Pancreas (tissue), 10 donors: ENCODE measurements at regions not wholly inside any gene's neighbourhood (a gene's known extent, or its start where the extent isn't known, plus 50 kb on each side); places are given as distances from the start of the nearest gene placed in this dataset.

Experiments
- ATAC-seq, 4 donors: fragments of 200-7000 bp; cut with Tn5 transposase; one replicate each; pipeline versions ENCODE4 v1.8.0 to v1.9.1; 2020; ENCODE audit warnings: mild to moderate bottlenecking in 4 of 4, moderate library complexity in 4 of 4
- DNase-seq, 6 donors: peaks; one replicate each; pipeline ENCODE4 v3.0.0-alpha.2; 2020
- FAIRE-seq: peaks from 2 replicates; lab custom pipeline; 2012; peaks lifted over from hg19 to GRCh38; lab: Jason Lieb, UNC
- H3K27ac ChIP-seq, 4 donors: fragments of 200-600 bp; sonication (generic); 1 replicate in 3 of 4; 2 replicates in 1 of 4; pipeline versions ENCODE4 v1.5.0 to v1.8.0; 2020
- H3K27me3 ChIP-seq, 4 donors: fragments of 200-600 bp; one replicate each; pipeline ENCODE4 v1.8.0; 2021
- H3K36me3 ChIP-seq, 3 donors: fragments of 200-600 bp; sonication (generic) in 1 of 3; one replicate each; pipeline versions ENCODE4 v1.5.0 to v1.8.0; 2020 to 2021
- H3K4me1 ChIP-seq, 3 donors: fragments of 200-600 bp; one replicate each; pipeline ENCODE4 v1.8.0; 2021
- H3K4me3 ChIP-seq, 4 donors: fragments of 200-600 bp; sonication (generic) in 2 of 4; one replicate each; pipeline versions ENCODE4 v1.5.0 to v1.8.0; 2020 to 2021
- H3K9me3 ChIP-seq, 4 donors: fragments of 200-600 bp; one replicate each; pipeline ENCODE4 v1.8.0; 2021
- WGBS, 2 donors: extraction: QIAGEN DNeasy Blood & Tissue Kit; methylation state at CpG; one replicate each; pipeline ENCODE4 v1.1.7; 2013; 5-methylcytosine and 5-hydroxymethylcytosine counted together
- intact Hi-C, 3 donors: fragments of 100-400 bp; cut with DNase I; formaldehyde crosslinking; loops; one replicate each; pipeline versions ENCODE4 v1.11.1 to v1.14.2; 2022
- TF ChIP-seq, protein P1 (sequence below), 4 donors: fragments of 200-600 bp; sonication (generic) in 3 of 4; IDR thresholded peaks; one replicate each; pipeline versions ENCODE4 v1.5.0 to v1.8.0; 2021; ENCODE audit warnings: antibody characterized with exemption in 4 of 4
- donor health status: healthy with polysubstance abuse.
- donor health status: DM: no; HTN: no; CAD: no; lungs with moderate emphysema.
- donor health status: DM: no; HTN: no; CAD: no.
- donor health status: control.
- donor health status: control.
- donor health status: Bipolar disorder and iron deficiency.
- donor health status: DM: yes; HTN: yes; CAD: no.
- donor health status: DM: no; HTN: no; CAD: no.
- donor health status: DM: no; HTN: no; CAD: no.
- donor health status: DM: yes; HTN: yes; CAD: no.

- 37 to 45% methylated on average over 1 of the region's 1 CpG for WGBS, 2 donors
- ATAC-seq (no peak), DNase-seq (no peak), FAIRE-seq (no peak)
- TF ChIP-seq, protein P1, sequence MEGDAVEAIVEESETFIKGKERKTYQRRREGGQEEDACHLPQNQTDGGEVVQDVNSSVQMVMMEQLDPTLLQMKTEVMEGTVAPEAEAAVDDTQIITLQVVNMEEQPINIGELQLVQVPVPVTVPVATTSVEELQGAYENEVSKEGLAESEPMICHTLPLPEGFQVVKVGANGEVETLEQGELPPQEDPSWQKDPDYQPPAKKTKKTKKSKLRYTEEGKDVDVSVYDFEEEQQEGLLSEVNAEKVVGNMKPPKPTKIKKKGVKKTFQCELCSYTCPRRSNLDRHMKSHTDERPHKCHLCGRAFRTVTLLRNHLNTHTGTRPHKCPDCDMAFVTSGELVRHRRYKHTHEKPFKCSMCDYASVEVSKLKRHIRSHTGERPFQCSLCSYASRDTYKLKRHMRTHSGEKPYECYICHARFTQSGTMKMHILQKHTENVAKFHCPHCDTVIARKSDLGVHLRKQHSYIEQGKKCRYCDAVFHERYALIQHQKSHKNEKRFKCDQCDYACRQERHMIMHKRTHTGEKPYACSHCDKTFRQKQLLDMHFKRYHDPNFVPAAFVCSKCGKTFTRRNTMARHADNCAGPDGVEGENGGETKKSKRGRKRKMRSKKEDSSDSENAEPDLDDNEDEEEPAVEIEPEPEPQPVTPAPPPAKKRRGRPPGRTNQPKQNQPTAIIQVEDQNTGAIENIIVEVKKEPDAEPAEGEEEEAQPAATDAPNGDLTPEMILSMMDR (IDR thresholded peaks at IDR 0.05) = no peak
- Histone ChIP-seq H3K4me3 (no peak overlapping the region), H3K27me3 (no peaks in the 10 kb centered on the region), H3K4me1 (no peaks in the 10 kb centered on the region), H3K36me3 (no peaks in the 10 kb centered on the region), H3K27ac (no peak overlapping the region), H3K9me3 (no peaks in the 10 kb centered on the region)
- intact Hi-C loops = no loop called here
Measured at GRCh38 chr12:60308366-60308991, 712.6 kb downstream of the SLC16A7 start.

GRCh38 chr12:60311940-60312339 lies 716.1 kb downstream of the SLC16A7 start:
- DNase-seq (no peak), ATAC-seq (no peak), FAIRE-seq (no peak)
- intact Hi-C loops = no loop called here
- Histone ChIP-seq H3K27ac (no peak overlapping the region), H3K4me1 (no peaks in the 10 kb centered on the region), H3K27me3 (no peaks in the 10 kb centered on the region), H3K4me3 (no peak overlapping the region), H3K36me3 (no peaks in the 10 kb centered on the region), H3K9me3 (no peaks in the 10 kb centered on the region)
- TF ChIP-seq, protein P1 (IDR thresholded peaks at IDR 0.05) = no peak
- WGBS, 2 donors = 83 to 88% methylated on average over 2 of the region's 2 CpGs

- no peak overlapping the region for H3K4me3 ChIP-seq
- no peaks in the 10 kb centered on the region for H3K27me3 ChIP-seq
- no peak for ATAC-seq
- intact Hi-C loops = no loop called here
- no peaks in the 10 kb centered on the region for H3K36me3 ChIP-seq
- H3K4me1 ChIP-seq = no peaks in the 10 kb centered on the region
- no peaks in the 10 kb centered on the region for H3K9me3 ChIP-seq
- TF ChIP-seq, protein P1 (IDR thresholded peaks at IDR 0.05) = no peak
- no peak overlapping the region for H3K27ac ChIP-seq
- no peak for DNase-seq
- 76 to 95% methylated on average over 1 of the region's 1 CpG for WGBS, 2 donors
- FAIRE-seq = no peak
Measured at GRCh38 chr12:60317361-60317760, 721.5 kb downstream of the SLC16A7 start.

DNA sequence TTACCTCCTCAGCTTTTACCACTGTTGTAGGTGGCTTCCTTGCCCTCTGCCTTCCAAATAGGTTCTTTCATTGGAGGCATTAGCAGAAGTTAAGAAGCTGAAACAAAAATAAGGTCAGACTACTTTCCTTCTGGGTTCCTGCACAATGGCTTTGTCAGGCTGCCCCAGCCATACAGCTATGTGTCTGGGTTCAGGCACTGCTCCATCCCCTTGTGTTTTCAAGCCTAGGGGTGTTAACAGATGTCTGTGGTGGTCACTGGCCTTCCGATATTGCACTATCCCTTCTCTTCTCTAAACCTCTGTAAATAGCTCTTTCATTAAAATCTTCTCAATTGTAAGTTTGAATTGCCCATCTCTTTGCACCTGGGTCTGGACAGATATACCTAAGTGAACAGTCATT lies 728.9 kb downstream of the SLC16A7 start:
- 78 to 91% methylated on average over 1 of the region's 1 CpG for WGBS, 2 donors
- intact Hi-C loops = no loop called here
- ATAC-seq = no peak
- Histone ChIP-seq H3K27me3 (no peaks in the 10 kb centered on the region), H3K36me3 (no peaks in the 10 kb centered on the region), H3K4me3 (no peak overlapping the region), H3K9me3 (no peaks in the 10 kb centered on the region), H3K27ac (no peak overlapping the region), H3K4me1 (no peaks in the 10 kb centered on the region)
- DNase-seq = no peak
- TF ChIP-seq, protein P1 (IDR thresholded peaks at IDR 0.05) = no peak
- FAIRE-seq = no peak

- Histone ChIP-seq H3K4me1 (no peaks in the 10 kb centered on the region), H3K27ac (no peak overlapping the region), H3K27me3 (no peaks in the 10 kb centered on the region), H3K4me3 (no peak overlapping the region), H3K36me3 (no peaks in the 10 kb centered on the region), H3K9me3 (no peaks in the 10 kb centered on the region)
- WGBS, 2 donors = 56 to 77% methylated on average over 6 of the region's 6 CpGs
- TF ChIP-seq, protein P1 (IDR thresholded peaks at IDR 0.05) = no peak
- intact Hi-C loops = no loop called here
- DNase-seq = no peak
- FAIRE-seq = no peak
- ATAC-seq = no peak
Measured at GRCh38 chr12:60333461-60333860, 737.6 kb downstream of the SLC16A7 start.
